ENCODE measurements at regions not wholly inside any gene's neighbourhood (a gene's known extent, or its start where the extent isn't known, plus 50 kb on each side); places are given as distances from the start of the nearest gene placed in this dataset.

- Mint-ChIP-seq H3K36me3 (ENCODE audit: low read depth) (no peaks in the 10 kb centered on the region), H3K4me3 (no peak overlapping the region), H3K27me3 (ENCODE audit: insufficient read depth) (peaks cover 3% of the 10 kb centered on the region), H3K4me1 (peaks cover 9% of the 10 kb centered on the region), H3K27ac (no peak overlapping the region), H3K9me3 (peaks cover 9% of the 10 kb centered on the region)
- Histone ChIP-seq H3K4me1 (ENCODE audit: control insufficient read depth, insufficient read depth, low read length) (peaks cover 2% of the 10 kb centered on the region), H3K27ac (ENCODE audit: low read depth, low read length) (no peak overlapping the region), H3K36me3 (ENCODE audit: control insufficient read depth, insufficient read depth, low read length) (no peaks in the 10 kb centered on the region), H3K9ac (ENCODE audit: extremely low read depth, low read length, poor library complexity, severe bottlenecking) (no peak overlapping the region), H3K9me3 (ENCODE audit: control insufficient read depth, low read length) (peaks cover 7% of the 10 kb centered on the region), H3K4me3 (ENCODE audit: low read length) (no peak overlapping the region), H3K27me3 (ENCODE audit: control insufficient read depth, insufficient read depth, low read length, poor library complexity, severe bottlenecking) (no peaks in the 10 kb centered on the region)
- TF ChIP-seq CTCF (conservative IDR thresholded peaks at IDR 0.05) = no peak
- DNase-seq = no peak
- 94 to 96% methylated on average over 5 of the region's 5 CpGs for WGBS, 2 experiments (ENCODE audit: insufficient coverage in 1 of 2, insufficient read length in 1 of 2)
These were observed 217.3 kb downstream of the SHQ1 start for GRCh38 chr3:72630969-72631344.

- no peaks in the 10 kb centered on the region for H3K36me3 Mint-ChIP-seq (ENCODE audit: low read depth)
- no peak for DNase-seq
- Histone ChIP-seq H3K9me3 (ENCODE audit: control insufficient read depth, low read length) (peaks cover 7% of the 10 kb centered on the region), H3K9ac (ENCODE audit: extremely low read depth, low read length, poor library complexity, severe bottlenecking) (no peak overlapping the region), H3K4me1 (ENCODE audit: control insufficient read depth, insufficient read depth, low read length) (peaks cover 7% of the 10 kb centered on the region), H3K27me3 (ENCODE audit: control insufficient read depth, insufficient read depth, low read length, poor library complexity, severe bottlenecking) (no peaks in the 10 kb centered on the region), H3K27ac (ENCODE audit: low read depth, low read length) (no peak overlapping the region), H3K4me3 (ENCODE audit: low read length) (no peak overlapping the region), H3K36me3 (ENCODE audit: control insufficient read depth, insufficient read depth, low read length) (no peaks in the 10 kb centered on the region)
- whole genome bisulfite sequencing, 2 experiments (ENCODE audit: insufficient coverage in 1 of 2, insufficient read length in 1 of 2) = 94% methylated on average over 8 of the region's 8 CpGs
- peaks cover 9% of the 10 kb centered on the region for H3K9me3 Mint-ChIP-seq
- H3K27me3 Mint-ChIP-seq (ENCODE audit: insufficient read depth) = peaks cover 3% of the 10 kb centered on the region
- peaks cover 14% of the 10 kb centered on the region for H3K4me1 Mint-ChIP-seq
- H3K27ac Mint-ChIP-seq = no peak overlapping the region
- H3K4me3 Mint-ChIP-seq = no peak overlapping the region
- no peak for TF ChIP-seq CTCF (conservative IDR thresholded peaks at IDR 0.05)
These were observed 217.8 kb downstream of the SHQ1 start for GRCh38 chr3:72630327-72630968.

GRCh38 chr3:72629191-72629631 lies 219.0 kb downstream of the SHQ1 start:
- H3K4me1 ChIP-seq (ENCODE audit: control insufficient read depth, insufficient read depth, low read length) = peaks cover 10% of the 10 kb centered on the region
- no peaks in the 10 kb centered on the region for H3K36me3 Mint-ChIP-seq (ENCODE audit: low read depth)
- H3K4me3 Mint-ChIP-seq = no peak overlapping the region
- no peak overlapping the region for H3K4me3 ChIP-seq (ENCODE audit: low read length)
- no peak overlapping the region for H3K27ac ChIP-seq (ENCODE audit: low read depth, low read length)
- no peak for DNase-seq
- WGBS, 2 experiments (ENCODE audit: insufficient coverage in 1 of 2, insufficient read length in 1 of 2) = 89 to 90% methylated on average over 2 to 3 of the region's 3 CpGs
- H3K27me3 Mint-ChIP-seq (ENCODE audit: insufficient read depth) = no peaks in the 10 kb centered on the region
- no peak for TF ChIP-seq CTCF (conservative IDR thresholded peaks at IDR 0.05)
- H3K36me3 ChIP-seq (ENCODE audit: control insufficient read depth, insufficient read depth, low read length) = no peaks in the 10 kb centered on the region
- no peak overlapping the region for H3K9ac ChIP-seq (ENCODE audit: extremely low read depth, low read length, poor library complexity, severe bottlenecking)
- H3K4me1 Mint-ChIP-seq = peaks cover 21% of the 10 kb centered on the region
- no peaks in the 10 kb centered on the region for H3K27me3 ChIP-seq (ENCODE audit: control insufficient read depth, insufficient read depth, low read length, poor library complexity, severe bottlenecking)
- peaks cover 7% of the 10 kb centered on the region for H3K9me3 ChIP-seq (ENCODE audit: control insufficient read depth, low read length)
- no peak overlapping the region for H3K27ac Mint-ChIP-seq
- peaks cover 9% of the 10 kb centered on the region for H3K9me3 Mint-ChIP-seq
